Stimulated activated naive CD8-positive, alpha-beta T cell treated with anti-CD3 and anti-CD28 coated beads, Interleukin-15, Interleukin-2, amounts not matched to agents 100 U/mL and 50 U/mL, for 24 hours (primary cell): ENCODE measurements at regions not wholly inside any gene's neighbourhood (a gene's known extent, or its start where the extent isn't known, plus 50 kb on each side); places are given as distances from the start of the nearest gene placed in this dataset.
"Not testable (repeated sequence)": the region's sequence is repeated elsewhere in the genome, so short reads cannot be mapped to it uniquely, and the experiment has no call there.

Source experiments
- ATAC-seq: fragments of 150-1000 bp; cut with Tn5 transposase; one replicate; pipeline ENCODE4 v1.10.0; 2021
- DNase-seq: peaks from one replicate; pipeline ENCODE4 v3.0.0; 2021

GRCh38 chr2:239742377-239742776, 282.8 kb downstream of the NDUFA10 start:
- DNase-seq, result no peak
- ATAC-seq, result no peak

- no peak for DNase-seq
- ATAC-seq, result no peak
Observed at GRCh38 chr2:239739206-239739605, 285.9 kb downstream of the NDUFA10 start.

GRCh38 chr2:239738159-239738558, 287.0 kb downstream of the NDUFA10 start:
- ATAC-seq, result no peak
- no peak for DNase-seq

- no peak for DNase-seq
- no peak for ATAC-seq
Observed at GRCh38 chr2:239737144-239737463, 288.0 kb downstream of the NDUFA10 start.

- no peak for DNase-seq
- ATAC-seq, result no peak
Observed at GRCh38 chr2:239736358-239737143, 288.6 kb downstream of the NDUFA10 start.

- DNase-seq (no peak), ATAC-seq (no peak)
Observed at GRCh38 chr2:239735829-239736357, 289.2 kb downstream of the NDUFA10 start.

GRCh38 chr2:239735131-239735828, 289.9 kb downstream of the NDUFA10 start:
- DNase-seq (no peak), ATAC-seq (no peak)

GRCh38 chr2:239734436-239735005, 290.6 kb downstream of the NDUFA10 start:
- DNase-seq (no peak), ATAC-seq (no peak)

GRCh38 chr2:239732666-239733010, 292.5 kb downstream of the NDUFA10 start:
- ATAC-seq (no peak), DNase-seq (no peak)

- no peak for ATAC-seq
Observed at GRCh38 chr2:239731998-239732665, 293.0 kb downstream of the NDUFA10 start.

GRCh38 chr2:239731422-239731821, 293.7 kb downstream of the NDUFA10 start:
- ATAC-seq (no peak), DNase-seq (no peak)

More at GRCh38 chr2:239731998-239732665, 293.0 kb downstream of the NDUFA10 start:
- no peak for DNase-seq

GRCh38 chr2:239730897-239731296, 294.2 kb downstream of the NDUFA10 start:
- no peak for DNase-seq
- ATAC-seq, result no peak

GRCh38 chr2:239730567-239730882, 294.6 kb downstream of the NDUFA10 start:
- not testable (repeated sequence) for DNase-seq, ATAC-seq

GRCh38 chr2:239729681-239730566, 295.2 kb downstream of the NDUFA10 start:
- ATAC-seq, result no peak

GRCh38 chr2:239729151-239729550, 296.0 kb downstream of the NDUFA10 start:
- DNase-seq, result no peak
- ATAC-seq, result no peak

More at GRCh38 chr2:239729681-239730566, 295.2 kb downstream of the NDUFA10 start:
- no peak for DNase-seq

GRCh38 chr2:239728751-239729150, 296.4 kb downstream of the NDUFA10 start:
- no peak for ATAC-seq
- DNase-seq, result no peak

- no peak for ATAC-seq
Observed at GRCh38 chr2:239727776-239728600, 297.2 kb downstream of the NDUFA10 start.

GRCh38 chr2:239727182-239727775, 297.9 kb downstream of the NDUFA10 start:
- no peak for ATAC-seq
- no peak for DNase-seq

More at GRCh38 chr2:239727776-239728600, 297.2 kb downstream of the NDUFA10 start:
- no peak for DNase-seq

GRCh38 chr2:239726631-239727181, 298.4 kb downstream of the NDUFA10 start:
- DNase-seq, result no peak
- ATAC-seq, result no peak

- DNase-seq (no peak), ATAC-seq (no peak)
Observed at GRCh38 chr2:239726091-239726591, 299.0 kb downstream of the NDUFA10 start.
